ENCODE measurements at regions not wholly inside any gene's neighbourhood (a gene's known extent, or its start where the extent isn't known, plus 50 kb on each side); places are given as distances from the start of the nearest gene placed in this dataset.

DNA sequence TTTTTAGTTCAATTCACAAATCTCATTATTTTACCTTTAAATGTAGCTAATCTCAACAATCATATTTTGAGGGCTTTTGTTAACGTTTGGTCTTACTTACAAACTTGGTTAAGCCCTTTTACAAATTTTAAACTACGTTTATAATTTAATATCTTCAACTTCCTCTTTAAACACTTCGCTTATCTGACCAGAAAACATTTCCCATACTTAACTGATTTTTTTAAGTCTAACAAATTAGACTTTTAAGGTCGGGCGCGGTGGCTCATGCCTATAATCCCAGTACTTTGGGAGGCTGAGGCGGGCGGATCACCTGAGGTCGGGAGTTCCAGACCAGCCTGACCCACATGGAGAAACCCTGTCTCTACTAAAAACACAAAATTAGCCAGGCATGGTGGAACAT, 300.9 kb downstream of the LMX1A start:
- no peak overlapping the region for H3K9ac ChIP-seq (ENCODE audit: insufficient read depth in 1 of 2, low read depth in 2 of 2, low read length in 2 of 2)
- no peaks in the 10 kb centered on the region for H3K79me2 ChIP-seq (ENCODE audit: control insufficient read depth, insufficient read depth, low read length)
- intact Hi-C loops (cut with micrococcal nuclease) = no loop called here
- ATAC-seq (no peak), FAIRE-seq (no peak), DNase-seq (ENCODE audit: extremely low read depth in 1 of 4, low spot score in 3 of 4) (no peak)
- no peaks in the 10 kb centered on the region for H4K20me1 ChIP-seq (replicated peaks; ENCODE audit: control insufficient read depth, insufficient read depth, low read length)
- no TSS peak for BruUV-seq (replicated peaks)
- H3K27me3 ChIP-seq (ENCODE audit: control insufficient read depth in 2 of 2, insufficient read depth in 2 of 2, low read length in 2 of 2) = no peaks in the 10 kb centered on the region
- no peak overlapping the region for H3K27ac ChIP-seq (ENCODE audit: extremely low read depth, low read depth, low read length)
- no peak overlapping the region for H3K4me3 ChIP-seq
- H2AFZ ChIP-seq (ENCODE audit: low read depth, low read length) = no peak overlapping the region
- WGBS (ENCODE audit: insufficient coverage, low coverage, missing lambda C conversion rate) = 0% methylated on average over 9 of the region's 9 CpGs
- H3K36me3 ChIP-seq (ENCODE audit: control insufficient read depth, insufficient read depth, low read length) = no peaks in the 10 kb centered on the region
- ChIA-PET POLR2A (no interaction called here), CTCF (ENCODE audit: low intra/inter-chr PET ratio) (no interaction called here)
- no peak for TF ChIP-seq KDM4B (IDR thresholded peaks at IDR 0.05; ENCODE audit: borderline replicate concordance in 2 of 2, low read depth in 1 of 2)
- no peak for TF ChIP-seq ADNP (tag; IDR thresholded peaks at IDR 0.05)
- TF ChIP-seq MTF1 (CRISPR knock-in tag; IDR thresholded peaks at IDR 0.05; ENCODE audit: borderline replicate concordance) = no peak
- in situ Hi-C loops (cut with MboI) = loop anchor here (25.0 kb wide), 1 partner anchor 1643 kb away; no protein-coding TSS in a partner anchor
- H3K4me2 ChIP-seq (ENCODE audit: insufficient read depth, low read length) = no peak overlapping the region
- H3K9me1 ChIP-seq (ENCODE audit: control insufficient read depth, insufficient read depth, low read length) = no peaks in the 10 kb centered on the region
- no peaks in the 10 kb centered on the region; the same call in 1 of the 2 replicates for H3K9me3 ChIP-seq (replicated peaks; ENCODE audit: control insufficient read depth, insufficient read depth, low read depth, low read length)
- H3K4me1 ChIP-seq (replicated peaks in 1 of 2; ENCODE audit: control insufficient read depth in 2 of 2, insufficient read depth in 2 of 2, low read length in 2 of 2) = no peaks in the 10 kb centered on the region

DNA sequence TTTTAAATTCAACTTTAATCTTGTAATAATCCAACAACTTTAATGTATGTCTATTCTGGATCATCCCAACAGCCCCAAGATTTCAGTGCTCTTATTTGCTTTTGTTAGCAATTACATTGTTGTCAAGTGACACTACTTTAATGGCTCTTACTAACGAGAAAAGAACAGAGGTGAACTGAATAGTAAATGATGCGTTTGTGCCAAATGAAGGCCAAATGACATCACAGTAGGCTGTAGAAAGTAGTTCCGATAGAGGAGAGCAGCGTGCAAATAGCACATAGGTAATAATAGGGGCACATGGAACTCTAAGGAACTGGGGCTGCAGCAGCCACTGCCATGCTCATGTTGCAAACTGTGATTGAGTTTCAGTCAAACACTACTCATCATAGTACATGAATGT, 301.9 kb downstream of the LMX1A start:
- intact Hi-C loops (cut with micrococcal nuclease) = no loop called here
- FAIRE-seq (no peak), DNase-seq (ENCODE audit: extremely low read depth in 1 of 4, low spot score in 3 of 4) (no peak), ATAC-seq (no peak)
- H3K4me2 ChIP-seq (ENCODE audit: insufficient read depth, low read length) = no peak overlapping the region
- H3K79me2 ChIP-seq (ENCODE audit: control insufficient read depth, insufficient read depth, low read length) = no peaks in the 10 kb centered on the region
- no peaks in the 10 kb centered on the region for H4K20me1 ChIP-seq (replicated peaks; ENCODE audit: control insufficient read depth, insufficient read depth, low read length)
- WGBS (ENCODE audit: insufficient coverage, low coverage, missing lambda C conversion rate) = 2% methylated on average over 4 of the region's 4 CpGs
- POLR2A ChIA-PET = no interaction called here
- BruUV-seq (replicated peaks) = no TSS peak
- no peak overlapping the region for H3K27ac ChIP-seq (ENCODE audit: extremely low read depth, low read depth, low read length)
- H3K4me3 ChIP-seq = no peak overlapping the region
- H3K9me3 ChIP-seq (replicated peaks; ENCODE audit: control insufficient read depth, insufficient read depth, low read depth, low read length) = no peaks in the 10 kb centered on the region; the same call in 1 of the 2 replicates
- no peaks in the 10 kb centered on the region for H3K9me1 ChIP-seq (ENCODE audit: control insufficient read depth, insufficient read depth, low read length)
- TF ChIP-seq, protein P1, sequence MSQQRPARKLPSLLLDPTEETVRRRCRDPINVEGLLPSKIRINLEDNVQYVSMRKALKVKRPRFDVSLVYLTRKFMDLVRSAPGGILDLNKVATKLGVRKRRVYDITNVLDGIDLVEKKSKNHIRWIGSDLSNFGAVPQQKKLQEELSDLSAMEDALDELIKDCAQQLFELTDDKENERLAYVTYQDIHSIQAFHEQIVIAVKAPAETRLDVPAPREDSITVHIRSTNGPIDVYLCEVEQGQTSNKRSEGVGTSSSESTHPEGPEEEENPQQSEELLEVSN (IDR thresholded peaks at IDR 0.05; ENCODE audit: borderline replicate concordance in 1 of 2, extremely low read depth in 1 of 2, insufficient read depth in 1 of 2, insufficient read length in 1 of 2, low read depth in 1 of 2, low read length in 1 of 2, poor library complexity in 1 of 2, severe bottlenecking in 1 of 2) = no peak
- TF ChIP-seq CEBPG (CRISPR knock-in tag; IDR thresholded peaks at IDR 0.05) (no peak), CEBPG (tag; conservative IDR thresholded peaks at IDR 0.05 in 1 of 2, IDR thresholded peaks at IDR 0.05 in 1 of 2) (no peak)
- H3K9ac ChIP-seq (ENCODE audit: insufficient read depth in 1 of 2, low read depth in 2 of 2, low read length in 2 of 2) = no peak overlapping the region
- H3K4me1 ChIP-seq (replicated peaks in 1 of 2; ENCODE audit: control insufficient read depth in 2 of 2, insufficient read depth in 2 of 2, low read length in 2 of 2) = no peaks in the 10 kb centered on the region
- H3K27me3 ChIP-seq (ENCODE audit: control insufficient read depth in 2 of 2, insufficient read depth in 2 of 2, low read length in 2 of 2) = no peaks in the 10 kb centered on the region
- in situ Hi-C loops (cut with MboI) = loop anchor here (25.0 kb wide), 1 partner anchor 1642 kb away; no protein-coding TSS in a partner anchor
- H2AFZ ChIP-seq (ENCODE audit: low read depth, low read length) = no peak overlapping the region
- CTCF ChIA-PET (ENCODE audit: low intra/inter-chr PET ratio) = no interaction called here
- H3K36me3 ChIP-seq (ENCODE audit: control insufficient read depth, insufficient read depth, low read length) = no peaks in the 10 kb centered on the region
